AG04449 (cell line): ENCODE measurements at regions not wholly inside any gene's neighbourhood (a gene's known extent, or its start where the extent isn't known, plus 50 kb on each side); places are given as distances from the start of the nearest gene placed in this dataset.

Experiments used
- CTCF ChIA-PET: fragments of 350-600 bp; formaldehyde crosslinking; extraction: SDS; loops from one replicate; lab custom pipeline; 2021; ENCODE audit warnings: antibody characterized with exemption; lab: Yijun Ruan, JAX
- POLR2A ChIA-PET: fragments of 400-600, 350-600 bp; formaldehyde crosslinking; extraction: SDS; loops from one replicate; lab custom pipeline; 2020; ENCODE audit warnings: antibody characterized with exemption, inconsistent platforms; lab: Yijun Ruan, JAX
- DNase-seq: peaks from one replicate; pipeline ENCODE4 v3.0.0-alpha.2; 2010; ENCODE audit warnings: low read depth, low spot score
- H3K4me3 ChIP-seq: 2 replicates; pipeline ENCODE4 v1.5.1; 2011; ENCODE audit warnings: low read depth, mild to moderate bottlenecking, control low read depth, low read length
- CTCF ChIP-seq: IDR thresholded peaks from one replicate; pipeline ENCODE4 v1.5.1; 2011; ENCODE audit warnings: mild to moderate bottlenecking, moderate library complexity, low read length, control low read depth, inconsistent platforms; ENCODE audit not compliant: insufficient read depth; ENCODE audit errors: missing control alignments

DNA sequence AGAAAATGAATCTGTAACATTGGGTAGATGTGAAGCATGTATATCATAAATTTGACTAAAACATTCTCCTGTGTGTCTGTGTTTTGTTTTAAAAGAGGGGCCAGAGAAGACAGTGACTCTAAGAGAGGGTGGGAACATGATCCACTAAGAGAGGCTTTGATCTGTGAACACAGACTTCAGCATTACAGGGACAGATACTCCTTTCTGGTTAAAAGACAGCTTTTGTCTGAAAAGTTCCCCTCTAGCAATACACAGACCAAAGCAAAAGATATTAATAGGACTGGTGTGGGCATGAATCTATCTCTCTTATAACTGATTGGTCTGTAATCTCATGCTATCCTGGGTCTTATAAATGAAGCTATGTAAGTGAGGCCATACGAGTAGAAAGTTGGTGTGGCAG, 150.9 kb downstream of the NUDT12 start:
- no peak overlapping the region for H3K4me3 ChIP-seq
- no peak for DNase-seq
- ChIA-PET POLR2A (no interaction called here), CTCF (no interaction called here)
- no peak for TF ChIP-seq CTCF

- DNase-seq, result no peak
- POLR2A ChIA-PET, result no interaction called here
- CTCF ChIA-PET, result interaction anchor here (1.1 kb wide), 1 partner anchor 17 kb away, joined by 5 read pairs; no protein-coding TSS in a partner anchor
- TF ChIP-seq CTCF, result no peak
- no peak overlapping the region for H3K4me3 ChIP-seq
Measured at GRCh38 chr5:103410172-103410571, 151.6 kb downstream of the MACIR start.

- POLR2A ChIA-PET, result no interaction called here
- H3K4me3 ChIP-seq, result no peak overlapping the region
- no peak for TF ChIP-seq CTCF
- CTCF ChIA-PET, result interaction anchor here (0.6 kb wide), 1 partner anchor 140 kb away, joined by 3 read pairs; no protein-coding TSS in a partner anchor
- DNase-seq, result no peak
Measured at GRCh38 chr5:103409013-103409670, 150.6 kb downstream of the MACIR start.

GRCh38 chr5:103408408-103408807, 149.8 kb downstream of the MACIR start:
- POLR2A ChIA-PET, result no interaction called here
- no peak for TF ChIP-seq CTCF
- DNase-seq, result no peak

GRCh38 chr5:103407402-103407801, 148.8 kb downstream of the MACIR start:
- no peak for TF ChIP-seq CTCF
- ChIA-PET CTCF (interaction anchor here (1.4 kb wide), 1 partner anchor 67 kb away, joined by 4 read pairs; no protein-coding TSS in a partner anchor), POLR2A (no interaction called here)
- no peak overlapping the region for H3K4me3 ChIP-seq
- no peak for DNase-seq

More at GRCh38 chr5:103408408-103408807, 149.8 kb downstream of the MACIR start:
- CTCF ChIA-PET, result interaction anchor here (1.4 kb wide), 1 partner anchor 66 kb away, joined by 4 read pairs; no protein-coding TSS in a partner anchor
- no peak overlapping the region for H3K4me3 ChIP-seq

GRCh38 chr5:103404483-103404882, 145.9 kb downstream of the MACIR start:
- no peak for TF ChIP-seq CTCF
- POLR2A ChIA-PET, result no interaction called here
- CTCF ChIA-PET, result no interaction called here
- no peak for DNase-seq
- no peak overlapping the region for H3K4me3 ChIP-seq
